ENCODE measurements at regions not wholly inside any gene's neighbourhood (a gene's known extent, or its start where the extent isn't known, plus 50 kb on each side); places are given as distances from the start of the nearest gene placed in this dataset.

- TF ChIP-seq CTCF (IDR thresholded peaks at IDR 0.05) (no peak), EP300 (IDR thresholded peaks at IDR 0.05) (no peak)
Observed at GRCh38 chr7:13717031-13717430, 272.4 kb downstream of the ETV1 start.
